Keratinocyte (primary cell): ENCODE measurements at regions not wholly inside any gene's neighbourhood (a gene's known extent, or its start where the extent isn't known, plus 50 kb on each side); places are given as distances from the start of the nearest gene placed in this dataset.

ENCODE experiments used
- DNase-seq: peaks from one replicate; pipeline ENCODE4 v3.0.0-alpha.2; 2011; ENCODE audit warnings: low read depth, missing footprints, low spot score
- FAIRE-seq: peaks from 2 replicates; lab custom pipeline; 2011; peaks lifted over from hg19 to GRCh38; lab: Jason Lieb, UNC
- H2AFZ ChIP-seq: 2 replicates; pipeline ENCODE4 v1.6.0; 2012; ENCODE audit warnings: low read length, control low read depth, inconsistent platforms; ENCODE audit not compliant: control insufficient read depth
- H3K27ac ChIP-seq: 2 replicates; pipeline ENCODE4 v1.5.1; 2011; ENCODE audit warnings: low read length; ENCODE audit not compliant: control insufficient read depth, insufficient read depth
- H3K27me3 ChIP-seq: 3 replicates; pipeline ENCODE4 v1.6.0; 2011; ENCODE audit warnings: low read length; ENCODE audit not compliant: control insufficient read depth, insufficient read depth; ENCODE audit errors: extremely low read depth
- H3K36me3 ChIP-seq, 2 experiments: 2 replicates in 1 of 2; 3 replicates in 1 of 2; pipeline ENCODE4 v1.5.1; 2011; ENCODE audit warnings: low read length in 2 of 2, mild to moderate bottlenecking in 1 of 2; ENCODE audit not compliant: control insufficient read depth in 2 of 2, insufficient read depth in 2 of 2; ENCODE audit errors: extremely low read depth in 1 of 2
- H3K4me1 ChIP-seq: 3 replicates; pipeline ENCODE4 v1.5.1; 2011; ENCODE audit warnings: low read length; ENCODE audit not compliant: control insufficient read depth, insufficient read depth; ENCODE audit errors: extremely low read depth
- H3K4me2 ChIP-seq: 3 replicates; pipeline ENCODE4 v1.6.0; 2011; ENCODE audit warnings: low read depth, low read length; ENCODE audit not compliant: control insufficient read depth, insufficient read depth; ENCODE audit errors: extremely low read depth
- H3K4me3 ChIP-seq, 3 experiments: fragments of 200-600 bp in 1 of 3; sonication (generic) in 1 of 3; 2 replicates in 2 of 3; 3 replicates in 1 of 3; pipeline ENCODE4 v1.5.1; 2011 to 2016; ENCODE audit warnings: low read length in 3 of 3, mild to moderate bottlenecking in 3 of 3, control low read depth in 2 of 3, inconsistent platforms in 1 of 3, low read depth in 1 of 3, mixed read lengths in 1 of 3, mixed run types in 1 of 3, moderate library complexity in 1 of 3; ENCODE audit not compliant: control insufficient read depth in 2 of 3, insufficient read depth in 2 of 3; ENCODE audit errors: extremely low read depth in 1 of 3
- H3K79me2 ChIP-seq: 2 replicates; pipeline ENCODE4 v1.6.0; 2012; ENCODE audit warnings: low read length; ENCODE audit not compliant: control insufficient read depth, insufficient read depth
- H3K9ac ChIP-seq: 3 replicates; pipeline ENCODE4 v1.6.0; 2011; ENCODE audit warnings: low read length; ENCODE audit not compliant: control insufficient read depth, insufficient read depth; ENCODE audit errors: extremely low read depth
- H3K9me1 ChIP-seq: 3 replicates; pipeline ENCODE4 v1.6.0; 2011; ENCODE audit warnings: low read length; ENCODE audit not compliant: control insufficient read depth, insufficient read depth; ENCODE audit errors: extremely low read depth
- H3K9me3 ChIP-seq: 2 replicates; pipeline ENCODE4 v1.5.1; 2012; ENCODE audit warnings: low read depth, low read length; ENCODE audit not compliant: control insufficient read depth
- H4K20me1 ChIP-seq: 3 replicates; pipeline ENCODE4 v1.6.0; 2011; ENCODE audit warnings: low read length; ENCODE audit not compliant: control insufficient read depth, insufficient read depth; ENCODE audit errors: extremely low read depth
- CTCF ChIP-seq, 3 experiments: IDR thresholded peaks in 1 of 3; conservative IDR thresholded peaks in 1 of 3; optimal IDR thresholded peaks in 1 of 3; 2 replicates in 2 of 3; 3 replicates in 1 of 3; pipeline versions ENCODE3 to v1.5.1; 2011; ENCODE audit warnings: low read length in 3 of 3, mild to moderate bottlenecking in 3 of 3, moderate library complexity in 2 of 3, control low read depth in 1 of 3, inconsistent platforms in 1 of 3; ENCODE audit not compliant: insufficient read depth in 2 of 3; ENCODE audit errors: extremely low read depth in 1 of 3
- EZH2 ChIP-seq: IDR thresholded peaks from one replicate; pipeline ENCODE4 v1.6.1; 2012; ENCODE audit warnings: inconsistent platforms, mild to moderate bottlenecking, low read length, moderate library complexity
- dilution Hi-C: fragments of 300-500 bp; cut with MboI; formaldehyde crosslinking; loops from one replicate; pipeline ENCODE4 v1.7.0; 2020; ENCODE audit warnings: low sequenced_read_pairs; ENCODE audit not compliant: extremely low pct_ligation_motif_present

- FAIRE-seq (no peak), DNase-seq (no peak)
- Histone ChIP-seq H3K4me1 (no peaks in the 10 kb centered on the region), H4K20me1 (no peaks in the 10 kb centered on the region), H3K9me1 (no peaks in the 10 kb centered on the region), H3K27me3 (no peaks in the 10 kb centered on the region), H3K4me2 (no peak overlapping the region), H3K79me2 (no peaks in the 10 kb centered on the region), H3K36me3 (no peaks in the 10 kb centered on the region), H3K27ac (no peak overlapping the region), H3K9ac (no peak overlapping the region), H3K9me3 (no peaks in the 10 kb centered on the region), H3K4me3 (no peak overlapping the region), H2AFZ (no peak overlapping the region)
- TF ChIP-seq EZH2, result no peak
- TF ChIP-seq CTCF (optimal IDR thresholded peaks at IDR 0.05 in 1 of 3, IDR thresholded peaks at IDR 0.05 in 1 of 3, conservative IDR thresholded peaks at IDR 0.05 in 1 of 3; ENCODE audit: extremely low read depth in 1 of 3, insufficient read depth in 2 of 3, low read length in 3 of 3), result no peak
- dilution Hi-C loops, result no loop called here
Observed at GRCh38 chr20:52270696-52271095, 79.1 kb upstream of the ZFP64 start.

- Histone ChIP-seq H3K4me3 (no peak overlapping the region), H3K36me3 (no peaks in the 10 kb centered on the region), H3K9me3 (no peaks in the 10 kb centered on the region), H3K9ac (no peak overlapping the region), H3K4me2 (no peak overlapping the region), H3K27ac (no peak overlapping the region), H4K20me1 (no peaks in the 10 kb centered on the region), H3K9me1 (no peaks in the 10 kb centered on the region), H3K27me3 (no peaks in the 10 kb centered on the region), H3K79me2 (no peaks in the 10 kb centered on the region), H2AFZ (no peak overlapping the region), H3K4me1 (no peaks in the 10 kb centered on the region)
- TF ChIP-seq EZH2, result no peak
- no peak for TF ChIP-seq CTCF (optimal IDR thresholded peaks at IDR 0.05 in 1 of 3, IDR thresholded peaks at IDR 0.05 in 1 of 3, conservative IDR thresholded peaks at IDR 0.05 in 1 of 3; ENCODE audit: extremely low read depth in 1 of 3, insufficient read depth in 2 of 3, low read length in 3 of 3)
- dilution Hi-C loops, result no loop called here
- FAIRE-seq (no peak), DNase-seq (no peak)
Observed at GRCh38 chr20:52270001-52270606, 78.5 kb upstream of the ZFP64 start.
